GM12891 (cell line): ENCODE measurements at regions not wholly inside any gene's neighbourhood (a gene's known extent, or its start where the extent isn't known, plus 50 kb on each side); places are given as distances from the start of the nearest gene placed in this dataset.

Source experiments
- POLR2A ChIP-seq: IDR thresholded peaks from 2 replicates; pipeline ENCODE4 v1.6.1; 2011; ENCODE audit warnings: low read depth, low read length, control low read depth
- POLR2AphosphoS5 ChIP-seq: IDR thresholded peaks from 2 replicates; pipeline ENCODE4 v1.6.1; 2011; ENCODE audit warnings: low read depth, low read length, control low read depth

DNA sequence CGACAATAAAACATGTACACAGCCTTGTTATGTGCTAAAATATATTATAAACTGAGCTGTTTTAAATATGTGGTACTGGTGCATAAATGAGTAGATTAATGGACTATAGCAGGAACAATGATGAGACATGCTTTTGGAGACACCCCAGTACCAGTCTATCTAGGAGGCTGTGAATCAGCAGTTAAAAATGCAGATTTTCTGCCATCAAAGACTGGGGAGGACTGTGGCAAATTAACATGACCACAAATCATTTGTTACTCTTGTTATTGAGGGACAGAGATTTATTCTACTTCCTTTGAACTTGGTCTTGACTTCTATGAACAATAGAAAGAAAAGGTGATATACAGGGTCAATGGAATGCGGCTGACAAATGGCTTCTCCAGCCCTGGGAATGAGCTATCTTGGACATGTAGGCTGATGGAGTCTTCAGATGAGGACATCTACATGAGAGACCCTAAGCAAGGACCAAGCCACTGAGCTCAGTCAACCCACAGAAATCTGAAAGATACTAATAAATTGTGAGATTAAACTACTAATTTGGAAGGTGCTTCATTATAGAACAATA is 551.7 kb upstream of the GJE1 start:
- TF ChIP-seq POLR2A (no peak), POLR2AphosphoS5 (no peak)
